Peyer's patch (tissue), 4 donors: ENCODE measurements at regions not wholly inside any gene's neighbourhood (a gene's known extent, or its start where the extent isn't known, plus 50 kb on each side); places are given as distances from the start of the nearest gene placed in this dataset.

ENCODE experiments used
- CTCF ChIP-seq, 6 experiments: fragments of 450-650 bp in 4 of 6; fragments of 200-600 bp in 2 of 6; sonication (generic) in 1 of 6; IDR thresholded peaks; one replicate each; pipeline ENCODE4 v1.5.1; 2017 to 2019; ENCODE audit warnings: antibody characterized with exemption in 6 of 6, mild to moderate bottlenecking in 3 of 6, moderate library complexity in 1 of 6
- POLR2A ChIP-seq, 2 donors: fragments of 450-650 bp; IDR thresholded peaks; one replicate each; pipeline ENCODE4 v1.5.1; 2017; ENCODE audit warnings: antibody characterized with exemption in 2 of 2, mild to moderate bottlenecking in 2 of 2, moderate library complexity in 2 of 2

- TF ChIP-seq CTCF (IDR thresholded peaks at IDR 0.05) (no peak), POLR2A (IDR thresholded peaks at IDR 0.05) (no peak)
Measured at GRCh38 chr11:69573761-69574607, 67.0 kb upstream of the CCND1 start.
